Tibial artery (tissue), 4 donors: ENCODE measurements at regions not wholly inside any gene's neighbourhood (a gene's known extent, or its start where the extent isn't known, plus 50 kb on each side); places are given as distances from the start of the nearest gene placed in this dataset.
"Not testable (repeated sequence)": the region's sequence is repeated elsewhere in the genome, so short reads cannot be mapped to it uniquely, and the experiment has no call there.

Source experiments
- DNase-seq, 2 donors: peaks; one replicate each; pipeline ENCODE4 v3.0.0-alpha.2; 2019
- H3K27ac ChIP-seq, 2 donors: fragments of 200-600 bp; sonication (generic) in 1 of 2; 1 replicate in 1 of 2; 2 replicates in 1 of 2; pipeline ENCODE4 v1.5.1; 2018 to 2019; ENCODE audit warnings: mild to moderate bottlenecking in 1 of 2
- H3K27me3 ChIP-seq, 2 donors: fragments of 200-600 bp; sonication (generic) in 1 of 2; one replicate each; pipeline versions ENCODE4 v1.5.1 to v1.6.0; 2016 to 2019
- H3K36me3 ChIP-seq, 3 donors: fragments of 200-600 bp; sonication (generic) in 2 of 3; one replicate each; pipeline ENCODE4 v1.5.1; 2016 to 2019; ENCODE audit warnings: mild to moderate bottlenecking in 2 of 3
- H3K4me1 ChIP-seq, 4 donors: fragments of 200-600 bp; sonication (generic) in 2 of 4; 1 replicate in 3 of 4; 2 replicates in 1 of 4; pipeline ENCODE4 v1.5.1; 2016 to 2019
- H3K4me3 ChIP-seq, 2 donors: fragments of 200-600 bp; sonication (generic) in 1 of 2; 1 replicate in 1 of 2; 2 replicates in 1 of 2; pipeline ENCODE4 v1.5.1; 2018 to 2019; ENCODE audit warnings: mild to moderate bottlenecking in 2 of 2
- H3K9me3 ChIP-seq, 3 donors: fragments of 200-600 bp; sonication (generic) in 1 of 3; one replicate each; pipeline ENCODE4 v1.5.1; 2016 to 2019
- intact Hi-C: fragments of 100-400 bp; cut with DNase I; formaldehyde crosslinking; loops from one replicate; pipeline ENCODE4 v1.15.0; 2023; ENCODE audit warnings: low total_unique reads
- TF ChIP-seq, protein P1 (sequence below), 2 experiments: fragments of 200-600 bp in 1 of 2; fragments of 450-650 bp in 1 of 2; IDR thresholded peaks; one replicate each; pipeline ENCODE4 v1.5.1; 2017 to 2019; ENCODE audit warnings: antibody characterized with exemption in 2 of 2, mild to moderate bottlenecking in 1 of 2, moderate library complexity in 1 of 2

DNA sequence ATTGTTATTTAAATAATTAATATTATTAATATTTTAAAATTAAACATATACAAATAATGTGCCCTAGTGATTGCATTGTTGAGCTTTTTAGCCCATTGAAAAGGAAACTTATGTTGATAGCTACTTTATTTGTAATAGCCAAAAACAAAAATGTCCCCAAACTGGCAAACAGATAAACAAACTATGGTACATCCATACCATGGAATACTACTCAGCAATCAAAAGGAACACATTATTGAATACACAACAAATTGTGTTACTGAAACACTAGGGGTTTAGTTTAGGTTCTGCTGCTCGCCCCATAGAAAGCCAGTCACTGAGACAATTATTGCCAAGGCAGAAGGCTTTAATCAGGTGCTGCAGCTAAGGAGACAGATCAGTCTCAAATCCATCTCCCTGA is 239.7 kb upstream of the KITLG start:
- no peaks in the 10 kb centered on the region for H3K27me3 ChIP-seq
- no peak for DNase-seq
- no peak overlapping the region for H3K4me3 ChIP-seq
- H3K4me1 ChIP-seq, result no peaks in the 10 kb centered on the region
- H3K36me3 ChIP-seq, result no peaks in the 10 kb centered on the region
- intact Hi-C loops, result no loop called here
- TF ChIP-seq, protein P1, sequence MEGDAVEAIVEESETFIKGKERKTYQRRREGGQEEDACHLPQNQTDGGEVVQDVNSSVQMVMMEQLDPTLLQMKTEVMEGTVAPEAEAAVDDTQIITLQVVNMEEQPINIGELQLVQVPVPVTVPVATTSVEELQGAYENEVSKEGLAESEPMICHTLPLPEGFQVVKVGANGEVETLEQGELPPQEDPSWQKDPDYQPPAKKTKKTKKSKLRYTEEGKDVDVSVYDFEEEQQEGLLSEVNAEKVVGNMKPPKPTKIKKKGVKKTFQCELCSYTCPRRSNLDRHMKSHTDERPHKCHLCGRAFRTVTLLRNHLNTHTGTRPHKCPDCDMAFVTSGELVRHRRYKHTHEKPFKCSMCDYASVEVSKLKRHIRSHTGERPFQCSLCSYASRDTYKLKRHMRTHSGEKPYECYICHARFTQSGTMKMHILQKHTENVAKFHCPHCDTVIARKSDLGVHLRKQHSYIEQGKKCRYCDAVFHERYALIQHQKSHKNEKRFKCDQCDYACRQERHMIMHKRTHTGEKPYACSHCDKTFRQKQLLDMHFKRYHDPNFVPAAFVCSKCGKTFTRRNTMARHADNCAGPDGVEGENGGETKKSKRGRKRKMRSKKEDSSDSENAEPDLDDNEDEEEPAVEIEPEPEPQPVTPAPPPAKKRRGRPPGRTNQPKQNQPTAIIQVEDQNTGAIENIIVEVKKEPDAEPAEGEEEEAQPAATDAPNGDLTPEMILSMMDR (IDR thresholded peaks at IDR 0.05), result no peak
- H3K27ac ChIP-seq, result no peak overlapping the region
- no peaks in the 10 kb centered on the region for H3K9me3 ChIP-seq

DNA sequence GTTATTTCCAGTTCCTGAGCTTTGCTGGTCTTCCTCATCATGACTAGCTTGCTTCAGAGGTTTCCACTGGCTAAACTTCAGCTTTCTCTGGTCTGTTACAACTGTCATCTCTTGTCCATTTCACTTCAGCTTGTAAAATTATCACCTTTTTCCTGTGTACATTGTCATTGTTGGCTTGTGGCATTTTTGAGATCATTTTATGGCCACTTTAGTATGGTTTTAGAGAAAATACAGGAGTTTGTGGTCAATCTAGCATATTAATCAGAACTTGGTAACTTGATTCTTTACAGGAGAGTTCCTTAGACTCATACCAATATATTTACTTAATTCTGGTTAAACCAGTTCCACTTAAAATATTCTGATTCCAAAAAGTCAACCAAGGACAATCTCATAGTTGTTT is 235.9 kb upstream of the KITLG start:
- Histone ChIP-seq H3K4me3 (no peak overlapping the region), H3K4me1 (no peaks in the 10 kb centered on the region), H3K9me3 (no peaks in the 10 kb centered on the region), H3K36me3 (no peaks in the 10 kb centered on the region), H3K27me3 (no peaks in the 10 kb centered on the region), H3K27ac (no peak overlapping the region)
- intact Hi-C loops, result no loop called here
- TF ChIP-seq, protein P1 (IDR thresholded peaks at IDR 0.05), result no peak
- no peak for DNase-seq

DNA sequence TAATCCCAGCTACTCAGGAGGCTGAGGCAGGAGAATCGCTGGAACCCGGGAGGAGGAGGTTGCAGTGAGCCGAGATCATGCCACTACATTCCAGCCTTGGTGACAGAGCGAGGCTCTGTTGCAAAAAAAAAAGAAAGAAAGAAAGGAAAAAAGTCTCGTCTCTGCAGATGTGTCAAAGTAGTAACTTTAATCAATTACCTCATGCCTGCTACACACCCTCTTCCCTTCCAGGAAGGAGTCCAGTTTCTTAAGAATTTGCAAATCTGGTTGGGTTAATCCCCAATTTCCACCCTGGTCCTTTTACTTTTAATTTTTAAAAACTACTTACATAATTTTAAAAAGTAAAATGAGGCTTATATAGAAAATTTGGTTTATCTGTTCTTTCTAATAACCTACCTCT is 234.5 kb upstream of the KITLG start:
- no peaks in the 10 kb centered on the region for H3K4me1 ChIP-seq
- intact Hi-C loops, result no loop called here
- TF ChIP-seq, protein P1 (IDR thresholded peaks at IDR 0.05), result no peak
- H3K27ac ChIP-seq, result no peak overlapping the region
- no peaks in the 10 kb centered on the region for H3K36me3 ChIP-seq
- no peak for DNase-seq
- no peaks in the 10 kb centered on the region for H3K27me3 ChIP-seq
- no peak overlapping the region for H3K4me3 ChIP-seq
- H3K9me3 ChIP-seq, result no peaks in the 10 kb centered on the region

DNA sequence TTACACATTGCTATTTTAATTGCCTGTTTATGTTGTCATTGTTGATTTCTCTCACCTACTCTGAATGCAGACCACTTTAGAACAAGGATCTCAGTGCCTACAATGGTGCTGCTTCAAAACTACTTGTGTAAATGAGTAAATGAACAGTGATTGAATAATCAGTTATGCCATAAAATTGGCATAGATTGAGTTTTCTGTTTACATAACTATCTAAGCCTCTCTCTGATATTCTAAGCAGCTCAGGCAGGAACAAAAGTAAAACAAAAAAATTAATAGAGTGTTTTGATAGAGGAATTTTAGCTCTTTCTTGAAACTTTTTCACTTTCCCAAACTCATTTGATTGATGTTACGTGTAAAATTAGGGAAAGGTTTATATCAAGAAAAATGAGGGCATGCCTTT is 232.3 kb upstream of the KITLG start:
- no peaks in the 10 kb centered on the region for H3K36me3 ChIP-seq
- no peaks in the 10 kb centered on the region for H3K9me3 ChIP-seq
- no peak overlapping the region for H3K4me3 ChIP-seq
- no peak for DNase-seq
- H3K27me3 ChIP-seq, result no peaks in the 10 kb centered on the region
- H3K4me1 ChIP-seq, result no peaks in the 10 kb centered on the region
- intact Hi-C loops, result no loop called here
- H3K27ac ChIP-seq, result no peak overlapping the region
- TF ChIP-seq, protein P1 (IDR thresholded peaks at IDR 0.05), result no peak

DNA sequence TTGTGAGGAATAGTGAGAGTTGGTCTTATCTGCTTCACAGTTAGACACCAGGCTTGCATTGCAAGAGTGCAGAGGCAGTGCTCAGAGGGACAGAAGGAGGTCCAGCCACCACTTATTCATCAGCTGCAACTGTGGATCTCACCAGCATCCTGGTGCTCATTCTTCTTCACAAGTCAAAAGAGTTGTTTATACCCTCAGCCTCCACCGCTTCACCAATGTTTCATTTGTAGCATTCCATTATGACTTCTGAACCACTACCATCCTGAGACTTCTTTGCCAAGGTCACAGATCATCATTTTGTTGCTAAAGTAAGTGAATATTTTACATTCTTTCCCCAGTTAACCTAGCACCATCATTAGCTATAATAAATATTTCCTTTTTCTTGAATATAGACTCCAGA is 230.5 kb upstream of the KITLG start:
- intact Hi-C loops, result no loop called here
- Histone ChIP-seq H3K4me1 (no peaks in the 10 kb centered on the region), H3K4me3 (no peak overlapping the region), H3K27ac (no peak overlapping the region), H3K36me3 (no peaks in the 10 kb centered on the region), H3K27me3 (no peaks in the 10 kb centered on the region), H3K9me3 (no peaks in the 10 kb centered on the region)
- no peak for DNase-seq
- TF ChIP-seq, protein P1 (IDR thresholded peaks at IDR 0.05), result no peak

DNA sequence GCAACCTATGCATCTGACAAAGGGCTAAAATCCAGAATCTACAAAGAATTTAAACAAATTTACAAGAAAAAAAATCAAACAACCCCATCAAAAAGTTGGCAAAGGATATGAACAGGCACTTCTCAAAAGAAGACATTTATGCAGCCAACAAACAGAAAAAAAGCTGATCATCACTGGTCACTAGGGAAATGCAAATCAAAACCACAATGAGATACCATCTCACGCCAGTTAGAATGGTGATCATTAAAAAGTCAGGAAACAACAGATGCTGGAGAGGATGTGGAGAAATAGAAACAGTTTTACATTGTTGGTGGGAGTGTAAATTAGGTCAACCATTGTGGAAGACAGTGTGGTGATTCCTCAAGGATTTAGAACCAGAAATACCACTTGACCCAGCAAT is 229.6 kb upstream of the KITLG start:
- H3K4me1 ChIP-seq, intact Hi-C loops, H3K27ac ChIP-seq, H3K36me3 ChIP-seq, H3K4me3 ChIP-seq, DNase-seq, H3K9me3 ChIP-seq, H3K27me3 ChIP-seq: not testable (repeated sequence)
